HEK293 (cell line): ENCODE measurements at regions not wholly inside any gene's neighbourhood (a gene's known extent, or its start where the extent isn't known, plus 50 kb on each side); places are given as distances from the start of the nearest gene placed in this dataset.

ENCODE experiments used
- CTCF ChIA-PET: fragments of 350-600 bp; formaldehyde crosslinking; extraction: SDS; loops from one replicate; lab custom pipeline; 2021; ENCODE audit warnings: antibody characterized with exemption; lab: Yijun Ruan, JAX
- POLR2A ChIA-PET: fragments of 300-600 bp; formaldehyde crosslinking; extraction: SDS; loops from one replicate; lab custom pipeline; 2020; ENCODE audit warnings: antibody characterized with exemption, inconsistent platforms; lab: Yijun Ruan, JAX
- H3K27ac ChIP-seq: fragments of 200-500 bp; sonication (Bioruptor generic); 2 replicates; pipeline ENCODE4 v1.5.1; 2014; ENCODE audit warnings: low read depth, low read length, control low read depth, inconsistent platforms; ENCODE audit errors: extremely low read depth
- H3K36me3 ChIP-seq, 2 experiments: fragments of 200-500 bp in 1 of 2; sonication (Bioruptor generic) in 1 of 2; 1 replicate in 1 of 2; 2 replicates in 1 of 2; pipeline ENCODE4 v1.5.1; 2014 to 2017; ENCODE audit warnings: inconsistent platforms in 2 of 2, low read length in 2 of 2; ENCODE audit not compliant: control insufficient read depth in 2 of 2, insufficient read depth in 1 of 2
- H3K4me1 ChIP-seq: fragments of 200-500 bp; sonication (Bioruptor generic); 2 replicates; pipeline ENCODE4 v1.5.1; 2014; ENCODE audit warnings: mild to moderate bottlenecking, low read length, inconsistent platforms; ENCODE audit not compliant: control insufficient read depth, insufficient read depth
- H3K4me3 ChIP-seq: 2 replicates; pipeline ENCODE4 v1.5.1; 2011; ENCODE audit warnings: low read depth, mild to moderate bottlenecking, control low read depth, low read length, moderate library complexity
- H3K9me3 ChIP-seq: fragments of 200-500 bp; sonication (Bioruptor generic); 2 replicates; pipeline ENCODE4 v1.5.1; 2014; ENCODE audit warnings: low read depth, low read length, inconsistent platforms; ENCODE audit not compliant: control insufficient read depth, insufficient read depth
- HOXA7 ChIP-seq: sonication (generic); formaldehyde crosslinking; IDR thresholded peaks from 2 replicates; pipeline ENCODE4 v1.8.1; 2022; ENCODE audit warnings: missing genetic modification reagents, borderline replicate concordance
- KLF16 ChIP-seq: fragments of 450-650 bp; formaldehyde crosslinking; IDR thresholded peaks from 2 replicates; pipeline ENCODE4 v1.5.1; 2017; ENCODE audit warnings: missing biosample characterization, missing genetic modification characterization
- KLF8 ChIP-seq: fragments of 450-650 bp; formaldehyde crosslinking; IDR thresholded peaks from 2 replicates; pipeline ENCODE4 v1.5.1; 2016; ENCODE audit warnings: missing biosample characterization, missing genetic modification characterization
- MYNN ChIP-seq: fragments of 450-650 bp; formaldehyde crosslinking; IDR thresholded peaks from 2 replicates; pipeline ENCODE4 v1.5.1; 2016; ENCODE audit warnings: missing biosample characterization, missing genetic modification characterization, borderline replicate concordance
- YY2 ChIP-seq: fragments of 450-650 bp; formaldehyde crosslinking; IDR thresholded peaks from 2 replicates; pipeline ENCODE4 v1.5.1; 2016; ENCODE audit warnings: missing biosample characterization, missing genetic modification characterization
- ZBTB10 ChIP-seq: fragments of 450-650 bp; formaldehyde crosslinking; IDR thresholded peaks from 2 replicates; pipeline ENCODE4 v1.5.1; 2016; ENCODE audit warnings: missing biosample characterization, missing genetic modification characterization
- ZBTB20 ChIP-seq: fragments of 450-650 bp; formaldehyde crosslinking; IDR thresholded peaks from 2 replicates; pipeline ENCODE4 v1.5.1; 2016; ENCODE audit warnings: missing biosample characterization, missing genetic modification characterization
- ZFHX2 ChIP-seq: fragments of 450-650 bp; formaldehyde crosslinking; conservative IDR thresholded peaks from 2 replicates; pipeline ENCODE4 v1.5.1; 2016; ENCODE audit warnings: missing biosample characterization, missing genetic modification characterization
- ZNF112 ChIP-seq: fragments of 450-650 bp; formaldehyde crosslinking; IDR thresholded peaks from 2 replicates; pipeline ENCODE4 v1.5.0; 2017; ENCODE audit warnings: missing biosample characterization, missing genetic modification characterization
- ZNF114 ChIP-seq: fragments of 450-650 bp; formaldehyde crosslinking; IDR thresholded peaks from 2 replicates; pipeline ENCODE4 v1.5.0; 2017; ENCODE audit warnings: missing biosample characterization, missing genetic modification characterization
- ZNF175 ChIP-seq: fragments of 450-650 bp; formaldehyde crosslinking; IDR thresholded peaks from 2 replicates; pipeline ENCODE4 v1.5.1; 2016; ENCODE audit warnings: missing biosample characterization, missing genetic modification characterization
- ZNF274 ChIP-seq, 2 experiments: fragments of 200-500 bp in 1 of 2; fragments of 450-650 bp in 1 of 2; sonication (Bioruptor generic) in 1 of 2; formaldehyde crosslinking in 1 of 2; IDR thresholded peaks; 2 replicates each; pipeline versions ENCODE4 v1.5.1 to v1.6.1; 2014 to 2016; ENCODE audit warnings: borderline replicate concordance in 1 of 2, inconsistent platforms in 1 of 2, low read length in 1 of 2, missing biosample characterization in 1 of 2, missing genetic modification characterization in 1 of 2
- ZNF501 ChIP-seq: fragments of 450-650 bp; formaldehyde crosslinking; IDR thresholded peaks from 2 replicates; pipeline ENCODE4 v1.5.1; 2016; ENCODE audit warnings: missing biosample characterization, missing genetic modification characterization
- ZNF560 ChIP-seq: fragments of 450-650 bp; formaldehyde crosslinking; IDR thresholded peaks from 2 replicates; pipeline ENCODE4 v1.5.1; 2017; ENCODE audit warnings: missing biosample characterization, missing genetic modification characterization, borderline replicate concordance
- ZNF610 ChIP-seq: fragments of 450-650 bp; formaldehyde crosslinking; IDR thresholded peaks from 2 replicates; pipeline ENCODE4 v1.5.1; 2016; ENCODE audit warnings: missing biosample characterization, missing genetic modification characterization, borderline replicate concordance
- TF ChIP-seq, protein P1 (sequence below): fragments of 450-650 bp; formaldehyde crosslinking; IDR thresholded peaks from 2 replicates; pipeline ENCODE4 v1.5.1; 2017; ENCODE audit warnings: missing biosample characterization, missing genetic modification characterization
- TF ChIP-seq, protein P2 (sequence below): fragments of 450-650 bp; formaldehyde crosslinking; IDR thresholded peaks from 2 replicates; pipeline ENCODE4 v1.5.1; 2016; ENCODE audit warnings: missing biosample characterization, missing genetic modification characterization

- CTCF ChIA-PET: no interaction called here
- H3K27ac ChIP-seq: no peak overlapping the region
- H3K9me3 ChIP-seq: no peaks in the 10 kb centered on the region
- 0 out of 2 replicates have a peak, but pooled peaks cover 3% of the 10 kb centered on the region for H3K4me1 ChIP-seq
- H3K36me3 ChIP-seq: no peaks in the 10 kb centered on the region
- no peak for TF ChIP-seq ZNF501 (tag by site-specific recombination)
- TF ChIP-seq, all 188 proteins: peak for 0
- no peak overlapping the region for H3K4me3 ChIP-seq
- POLR2A ChIA-PET: no interaction called here
Measured at GRCh38 chr21:16674949-16675348, 837.9 kb upstream of the CXADR start.

GRCh38 chr21:16676391-16676790, 836.5 kb upstream of the CXADR start:
- TF ChIP-seq, protein P1, sequence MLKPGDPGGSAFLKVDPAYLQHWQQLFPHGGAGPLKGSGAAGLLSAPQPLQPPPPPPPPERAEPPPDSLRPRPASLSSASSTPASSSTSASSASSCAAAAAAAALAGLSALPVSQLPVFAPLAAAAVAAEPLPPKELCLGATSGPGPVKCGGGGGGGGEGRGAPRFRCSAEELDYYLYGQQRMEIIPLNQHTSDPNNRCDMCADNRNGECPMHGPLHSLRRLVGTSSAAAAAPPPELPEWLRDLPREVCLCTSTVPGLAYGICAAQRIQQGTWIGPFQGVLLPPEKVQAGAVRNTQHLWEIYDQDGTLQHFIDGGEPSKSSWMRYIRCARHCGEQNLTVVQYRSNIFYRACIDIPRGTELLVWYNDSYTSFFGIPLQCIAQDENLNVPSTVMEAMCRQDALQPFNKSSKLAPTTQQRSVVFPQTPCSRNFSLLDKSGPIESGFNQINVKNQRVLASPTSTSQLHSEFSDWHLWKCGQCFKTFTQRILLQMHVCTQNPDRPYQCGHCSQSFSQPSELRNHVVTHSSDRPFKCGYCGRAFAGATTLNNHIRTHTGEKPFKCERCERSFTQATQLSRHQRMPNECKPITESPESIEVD: no peak
- TF ChIP-seq ZNF114 (tag by site-specific recombination) (no peak), ZNF175 (tag by site-specific recombination) (no peak), HOXA7 (CRISPR knock-in tag) (no peak), MYNN (no peak), ZFHX2 (tag by site-specific recombination) (no peak), KLF16 (tag by site-specific recombination) (no peak), ZBTB10 (no peak), ZBTB20 (no peak), YY2 (tag by site-specific recombination) (no peak), ZNF274 (IDR thresholded peaks at IDR 0.05; ENCODE audit: low read length) (no peak), ZNF274 (tag by site-specific recombination; IDR thresholded peaks at IDR 0.05; ENCODE audit: borderline replicate concordance) (no peak), KLF8 (tag by site-specific recombination) (no peak), ZNF560 (tag by site-specific recombination) (no peak), ZNF112 (tag by site-specific recombination) (no peak), ZNF610 (tag by site-specific recombination) (no peak)
- TF ChIP-seq, protein P2, sequence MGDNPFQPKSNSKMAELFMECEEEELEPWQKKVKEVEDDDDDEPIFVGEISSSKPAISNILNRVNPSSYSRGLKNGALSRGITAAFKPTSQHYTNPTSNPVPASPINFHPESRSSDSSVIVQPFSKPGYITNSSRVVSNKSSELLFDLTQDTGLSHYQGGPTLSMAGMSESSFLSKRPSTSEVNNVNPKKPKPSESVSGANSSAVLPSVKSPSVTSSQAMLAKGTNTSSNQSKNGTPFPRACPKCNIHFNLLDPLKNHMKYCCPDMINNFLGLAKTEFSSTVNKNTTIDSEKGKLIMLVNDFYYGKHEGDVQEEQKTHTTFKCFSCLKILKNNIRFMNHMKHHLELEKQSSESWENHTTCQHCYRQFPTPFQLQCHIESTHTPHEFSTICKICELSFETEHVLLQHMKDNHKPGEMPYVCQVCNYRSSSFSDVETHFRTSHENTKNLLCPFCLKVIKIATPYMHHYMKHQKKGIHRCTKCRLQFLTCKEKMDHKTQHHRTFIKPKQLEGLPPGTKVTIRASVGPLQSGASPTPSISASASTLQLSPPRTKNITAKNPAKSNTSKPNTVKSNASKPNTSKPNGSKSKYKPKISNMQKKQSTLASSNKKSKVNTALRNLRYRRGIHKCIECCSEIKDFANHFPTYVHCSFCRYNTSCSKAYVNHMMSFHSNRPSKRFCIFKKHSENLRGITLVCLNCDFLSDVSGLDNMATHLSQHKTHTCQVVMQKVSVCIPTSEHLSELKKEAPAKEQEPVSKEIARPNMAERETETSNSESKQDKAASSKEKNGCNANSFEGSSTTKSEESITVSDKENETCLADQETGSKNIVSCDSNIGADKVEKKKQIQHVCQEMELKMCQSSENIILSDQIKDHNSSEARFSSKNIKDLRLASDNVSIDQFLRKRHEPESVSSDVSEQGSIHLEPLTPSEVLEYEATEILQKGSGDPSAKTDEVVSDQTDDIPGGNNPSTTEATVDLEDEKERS (tag by site-specific recombination): no peak
- ChIA-PET CTCF (no interaction called here), POLR2A (no interaction called here)
- H3K4me3 ChIP-seq: no peak overlapping the region
- H3K36me3 ChIP-seq: no peaks in the 10 kb centered on the region
- no peaks in the 10 kb centered on the region for H3K9me3 ChIP-seq
- 0 out of 2 replicates have a peak, but pooled peaks cover 3% of the 10 kb centered on the region for H3K4me1 ChIP-seq
- H3K27ac ChIP-seq: no peak overlapping the region
